G401 (cell line): ENCODE measurements at regions not wholly inside any gene's neighbourhood (a gene's known extent, or its start where the extent isn't known, plus 50 kb on each side); places are given as distances from the start of the nearest gene placed in this dataset.

Experiments
- DNase-seq: peaks from one replicate; pipeline ENCODE4 v3.0.0-alpha.2; 2015; ENCODE audit warnings: low spot score
- in situ Hi-C: cut with HindIII; loops from 2 replicates; pipeline ENCODE4 v1.10.0; 2016; ENCODE audit warnings: low sequenced_read_pairs, mixed read lengths

GRCh38 chr20:62573817-62574216 lies 68.5 kb upstream of the SLCO4A1 start:
- in situ Hi-C loops, result no loop called here
- DNase-seq, result no peak

- no peak for DNase-seq
- in situ Hi-C loops, result no loop called here
Observed at GRCh38 chr20:62574230-62574993, 67.9 kb upstream of the SLCO4A1 start.

GRCh38 chr20:62575976-62576722 lies 66.2 kb upstream of the SLCO4A1 start:
- DNase-seq, result no peak
- in situ Hi-C loops, result loop anchor here (5.0 kb wide), 1 partner anchor 44 kb away; no protein-coding TSS in a partner anchor

GRCh38 chr20:62576815-62577489 lies 65.4 kb upstream of the SLCO4A1 start:
- no peak for DNase-seq
- in situ Hi-C loops, result loop anchor here (5.0 kb wide), 1 partner anchor 45 kb away; no protein-coding TSS in a partner anchor

- in situ Hi-C loops, result loop anchor here (5.0 kb wide), 1 partner anchor 45 kb away; no protein-coding TSS in a partner anchor
- DNase-seq, result no peak
Observed at GRCh38 chr20:62577490-62577836, 64.8 kb upstream of the SLCO4A1 start.

- in situ Hi-C loops, result loop anchor here (5.0 kb wide), 1 partner anchor 46 kb away; no protein-coding TSS in a partner anchor
- no peak for DNase-seq
Observed at GRCh38 chr20:62578294-62578897, 63.9 kb upstream of the SLCO4A1 start.

GRCh38 chr20:62580052-62580451 lies 62.3 kb upstream of the SLCO4A1 start:
- no peak for DNase-seq
- in situ Hi-C loops, result no loop called here

GRCh38 chr20:62580733-62581132 lies 61.6 kb upstream of the SLCO4A1 start:
- DNase-seq, result no peak
- in situ Hi-C loops, result no loop called here

- in situ Hi-C loops, result no loop called here
- no peak for DNase-seq
Observed at GRCh38 chr20:62581308-62581707, 61.0 kb upstream of the SLCO4A1 start.

GRCh38 chr20:62581806-62582205 lies 60.5 kb upstream of the SLCO4A1 start:
- in situ Hi-C loops, result no loop called here
- no peak for DNase-seq

GRCh38 chr20:62583424-62583920 lies 58.8 kb upstream of the SLCO4A1 start:
- in situ Hi-C loops, result no loop called here
- DNase-seq, result peak; percentile 91

GRCh38 chr20:62584671-62585460 lies 57.4 kb upstream of the SLCO4A1 start:
- DNase-seq, result no peak
- in situ Hi-C loops, result no loop called here

- DNase-seq, result no peak
- in situ Hi-C loops, result no loop called here
Observed at GRCh38 chr20:62585461-62585970, 56.8 kb upstream of the SLCO4A1 start.

- DNase-seq, result no peak
- in situ Hi-C loops, result no loop called here
Observed at GRCh38 chr20:62586799-62587198, 55.5 kb upstream of the SLCO4A1 start.

GRCh38 chr20:62587757-62588402 lies 54.4 kb upstream of the SLCO4A1 start:
- no peak for DNase-seq

GRCh38 chr20:62588458-62589149 lies 53.7 kb upstream of the SLCO4A1 start:
- no peak for DNase-seq
- in situ Hi-C loops, result no loop called here

More at GRCh38 chr20:62587757-62588402, 54.4 kb upstream of the SLCO4A1 start:
- in situ Hi-C loops, result no loop called here

GRCh38 chr20:62589150-62589498 lies 53.2 kb upstream of the SLCO4A1 start:
- DNase-seq, result no peak
- in situ Hi-C loops, result no loop called here
